Pancreas (tissue), 10 donors: ENCODE measurements at regions not wholly inside any gene's neighbourhood (a gene's known extent, or its start where the extent isn't known, plus 50 kb on each side); places are given as distances from the start of the nearest gene placed in this dataset.

ENCODE experiments used
- ATAC-seq, 4 donors: fragments of 200-7000 bp; cut with Tn5 transposase; one replicate each; pipeline versions ENCODE4 v1.8.0 to v1.9.1; 2020; ENCODE audit warnings: mild to moderate bottlenecking in 4 of 4, moderate library complexity in 4 of 4
- DNase-seq, 6 donors: peaks; one replicate each; pipeline ENCODE4 v3.0.0-alpha.2; 2020
- FAIRE-seq: peaks from 2 replicates; lab custom pipeline; 2012; peaks lifted over from hg19 to GRCh38; lab: Jason Lieb, UNC
- H3K27ac ChIP-seq, 4 donors: fragments of 200-600 bp; sonication (generic); 1 replicate in 3 of 4; 2 replicates in 1 of 4; pipeline versions ENCODE4 v1.5.0 to v1.8.0; 2020
- H3K27me3 ChIP-seq, 4 donors: fragments of 200-600 bp; one replicate each; pipeline ENCODE4 v1.8.0; 2021
- H3K36me3 ChIP-seq, 3 donors: fragments of 200-600 bp; sonication (generic) in 1 of 3; one replicate each; pipeline versions ENCODE4 v1.5.0 to v1.8.0; 2020 to 2021
- H3K4me1 ChIP-seq, 3 donors: fragments of 200-600 bp; one replicate each; pipeline ENCODE4 v1.8.0; 2021
- H3K4me3 ChIP-seq, 4 donors: fragments of 200-600 bp; sonication (generic) in 2 of 4; one replicate each; pipeline versions ENCODE4 v1.5.0 to v1.8.0; 2020 to 2021
- H3K9me3 ChIP-seq, 4 donors: fragments of 200-600 bp; one replicate each; pipeline ENCODE4 v1.8.0; 2021
- CTCF ChIP-seq, 4 donors: fragments of 200-600 bp; sonication (generic) in 3 of 4; IDR thresholded peaks; one replicate each; pipeline versions ENCODE4 v1.5.0 to v1.8.0; 2021; ENCODE audit warnings: antibody characterized with exemption in 4 of 4
- WGBS, 2 donors: extraction: QIAGEN DNeasy Blood & Tissue Kit; methylation state at CpG; one replicate each; pipeline ENCODE4 v1.1.7; 2013; 5-methylcytosine and 5-hydroxymethylcytosine counted together
- intact Hi-C, 3 donors: fragments of 100-400 bp; cut with DNase I; formaldehyde crosslinking; loops; one replicate each; pipeline versions ENCODE4 v1.11.1 to v1.14.2; 2022
- donor health status: healthy with polysubstance abuse.
- donor health status: DM: no; HTN: no; CAD: no; lungs with moderate emphysema.
- donor health status: DM: no; HTN: no; CAD: no.
- donor health status: control.
- donor health status: control.
- donor health status: Bipolar disorder and iron deficiency.
- donor health status: DM: yes; HTN: yes; CAD: no.
- donor health status: DM: no; HTN: no; CAD: no.
- donor health status: DM: no; HTN: no; CAD: no.
- donor health status: DM: yes; HTN: yes; CAD: no.

- FAIRE-seq (no peak), ATAC-seq (no peak), DNase-seq (no peak)
- Histone ChIP-seq H3K4me3 (no peak overlapping the region), H3K36me3 (no peaks in the 10 kb centered on the region), H3K4me1 (no peaks in the 10 kb centered on the region), H3K27ac (no peak overlapping the region), H3K9me3 (no peaks in the 10 kb centered on the region), H3K27me3 (no peaks in the 10 kb centered on the region)
- intact Hi-C loops: no loop called here
- WGBS, 2 donors: 80 to 88% methylated on average over 2 of the region's 2 CpGs
- TF ChIP-seq CTCF (IDR thresholded peaks at IDR 0.05): no peak
Observed at GRCh38 chr17:70423562-70423961, 254.2 kb downstream of the KCNJ2 start.

- no peak for FAIRE-seq
- WGBS, 2 donors: 44 to 56% methylated on average over 3 of the region's 3 CpGs
- Histone ChIP-seq H3K9me3 (no peaks in the 10 kb centered on the region), H3K4me3 (no peak overlapping the region), H3K27me3 (no peaks in the 10 kb centered on the region), H3K36me3 (no peaks in the 10 kb centered on the region), H3K4me1 (no peaks in the 10 kb centered on the region), H3K27ac (no peak overlapping the region)
- DNase-seq: no peak
- intact Hi-C loops: no loop called here
- ATAC-seq: no peak
- TF ChIP-seq CTCF (IDR thresholded peaks at IDR 0.05): no peak
Observed at GRCh38 chr17:70426752-70427151, 257.4 kb downstream of the KCNJ2 start.

- Histone ChIP-seq H3K9me3 (no peaks in the 10 kb centered on the region), H3K4me1 (no peaks in the 10 kb centered on the region), H3K27ac (no peak overlapping the region), H3K4me3 (no peak overlapping the region), H3K27me3 (no peaks in the 10 kb centered on the region), H3K36me3 (no peaks in the 10 kb centered on the region)
- FAIRE-seq (no peak), ATAC-seq (no peak), DNase-seq (no peak)
- no peak for TF ChIP-seq CTCF (IDR thresholded peaks at IDR 0.05)
- intact Hi-C loops: no loop called here
- WGBS, 2 donors: 69 to 80% methylated on average over 9 of the region's 9 CpGs
Observed at GRCh38 chr17:70434536-70435490, 265.5 kb downstream of the KCNJ2 start.

GRCh38 chr17:70437656-70438055 lies 268.3 kb downstream of the KCNJ2 start:
- Histone ChIP-seq H3K9me3 (no peaks in the 10 kb centered on the region), H3K4me1 (no peaks in the 10 kb centered on the region), H3K27me3 (no peaks in the 10 kb centered on the region), H3K27ac (no peak overlapping the region), H3K4me3 (no peak overlapping the region), H3K36me3 (no peaks in the 10 kb centered on the region)
- intact Hi-C loops: no loop called here
- 66 to 73% methylated on average over 5 of the region's 5 CpGs for WGBS, 2 donors
- DNase-seq (no peak), FAIRE-seq (no peak), ATAC-seq (no peak)
- no peak for TF ChIP-seq CTCF (IDR thresholded peaks at IDR 0.05)

- Histone ChIP-seq H3K27me3 (no peaks in the 10 kb centered on the region), H3K4me3 (no peak overlapping the region), H3K36me3 (no peaks in the 10 kb centered on the region), H3K27ac (no peak overlapping the region), H3K9me3 (no peaks in the 10 kb centered on the region), H3K4me1 (no peaks in the 10 kb centered on the region)
- DNase-seq (no peak), ATAC-seq (no peak), FAIRE-seq (no peak)
- TF ChIP-seq CTCF (IDR thresholded peaks at IDR 0.05): no peak
- WGBS, 2 donors: 87 to 100% methylated on average over 1 of the region's 1 CpG
- intact Hi-C loops: no loop called here
Observed at GRCh38 chr17:70446446-70446845, 277.1 kb downstream of the KCNJ2 start.
